PC-9 (cell line): ENCODE measurements at regions not wholly inside any gene's neighbourhood (a gene's known extent, or its start where the extent isn't known, plus 50 kb on each side); places are given as distances from the start of the nearest gene placed in this dataset.
A peak's percentile ranks its signal among the peaks of the same experiment; 100 is the strongest.
"Not testable (repeated sequence)": the region's sequence is repeated elsewhere in the genome, so short reads cannot be mapped to it uniquely, and the experiment has no call there.

Experiments used
- BruUV-seq: library from RNA; stranded (reverse); fragments of 400-500 nt; replicated peaks from 2 replicates; lab custom pipeline; 2021; lab: Mats Ljungman, UMichigan
- CTCF ChIA-PET: fragments of 300-600 bp; sonication (Branson Sonifier 250); formaldehyde crosslinking; loops from one replicate; lab custom pipeline; 2022; ENCODE audit warnings: antibody characterized with exemption; lab: Charles Lee
- POLR2A ChIA-PET: fragments of 300-600 bp; sonication (Branson Sonifier 250); formaldehyde crosslinking; loops from one replicate; lab custom pipeline; 2022; ENCODE audit warnings: antibody characterized with exemption; ENCODE audit not compliant: unreplicated experiment; lab: Charles Lee
- DNase-seq, 2 experiments: peaks; one replicate each; pipeline versions ENCODE4 v3.0.0 to v3.0.0-alpha.2; 2015 to 2022; ENCODE audit warnings: mixed read lengths in 1 of 2
- H2AFZ ChIP-seq: fragments of 200-600 bp; sonication (generic); 2 replicates; pipeline ENCODE4 v1.8.1; 2017; ENCODE audit warnings: antibody characterized with exemption
- H3F3A ChIP-seq: fragments of 200-600 bp; sonication (generic); 2 replicates; pipeline ENCODE4 v1.8.1; 2017; ENCODE audit warnings: antibody characterized with exemption, mild to moderate bottlenecking, low read depth; ENCODE audit not compliant: insufficient read depth
- H3K27ac ChIP-seq: fragments of 200-600 bp; sonication (generic); 2 replicates; pipeline ENCODE4 v1.6.1; 2016; ENCODE audit warnings: mixed run types
- H3K27me3 ChIP-seq: fragments of 200-600 bp; sonication (generic); 2 replicates; pipeline ENCODE4 v1.6.1; 2016; ENCODE audit warnings: low read depth, mixed run types; ENCODE audit not compliant: insufficient read depth
- H3K36me3 ChIP-seq: fragments of 200-600 bp; sonication (generic); 2 replicates; pipeline ENCODE4 v1.6.1; 2016; ENCODE audit warnings: low read depth, mixed run types
- H3K4me1 ChIP-seq: fragments of 200-600 bp; sonication (generic); replicated peaks from 2 replicates; pipeline ENCODE4 v1.6.1; 2016; ENCODE audit warnings: mixed run types; ENCODE audit not compliant: insufficient read depth
- H3K4me2 ChIP-seq: fragments of 200-600 bp; sonication (generic); 2 replicates; pipeline ENCODE4 v1.6.1; 2017; ENCODE audit warnings: mixed run types
- H3K4me3 ChIP-seq: fragments of 200-600 bp; sonication (generic); 2 replicates; pipeline ENCODE4 v1.6.1; 2016; ENCODE audit warnings: mixed run types
- H3K79me2 ChIP-seq: fragments of 200-600 bp; sonication (generic); 2 replicates; pipeline ENCODE4 v1.6.1; 2017; ENCODE audit warnings: low read depth, mixed run types
- H3K9me2 ChIP-seq: fragments of 200-600 bp; sonication (generic); 2 replicates; pipeline ENCODE4 v1.8.1; 2017; ENCODE audit warnings: mild to moderate bottlenecking; ENCODE audit not compliant: insufficient read depth
- H3K9me3 ChIP-seq: fragments of 200-600 bp; sonication (generic); 2 replicates; pipeline ENCODE4 v1.8.1; 2016; ENCODE audit warnings: low read depth; ENCODE audit not compliant: insufficient read depth
- H4K20me1 ChIP-seq: fragments of 200-600 bp; sonication (generic); 2 replicates; pipeline ENCODE4 v1.8.1; 2017; ENCODE audit not compliant: insufficient read depth
- CTCF ChIP-seq: fragments of 200-600 bp; sonication (generic); conservative IDR thresholded peaks from 2 replicates; pipeline ENCODE4 v1.6.1; 2017; ENCODE audit warnings: mixed run types, antibody characterized with exemption, mild to moderate bottlenecking, moderate library complexity
- EZH2 ChIP-seq: fragments of 200-600 bp; sonication (generic); IDR thresholded peaks from 2 replicates; pipeline ENCODE4 v1.8.0; 2017; ENCODE audit warnings: antibody characterized with exemption, low read depth
- intact Hi-C: fragments of 100-400 bp; cut with micrococcal nuclease; formaldehyde crosslinking; loops from one replicate; pipeline ENCODE4 v1.10.0; 2022; ENCODE audit not compliant: unreplicated experiment

GRCh38 chr12:17875230-17875629, 214.8 kb downstream of the RERGL start:
- Histone ChIP-seq H3K36me3 (no peaks in the 10 kb centered on the region), H3K27me3 (no peaks in the 10 kb centered on the region), H3F3A (no peaks in the 10 kb centered on the region), H3K79me2 (no peaks in the 10 kb centered on the region), H3K9me3 (no peaks in the 10 kb centered on the region), H3K4me3 (no peak overlapping the region), H2AFZ (no peak overlapping the region), H3K27ac (no peak overlapping the region), H3K4me2 (no peak overlapping the region), H4K20me1 (no peaks in the 10 kb centered on the region), H3K4me1 (no peaks in the 10 kb centered on the region), H3K9me2 (no peaks in the 10 kb centered on the region)
- CTCF ChIA-PET = no interaction called here
- TF ChIP-seq CTCF = no peak
- TF ChIP-seq EZH2 = no peak
- no peak for DNase-seq
- BruUV-seq = no TSS peak
- POLR2A ChIA-PET = no interaction called here
- intact Hi-C loops = no loop called here

- ChIA-PET CTCF (no interaction called here), POLR2A (no interaction called here)
- no peak overlapping the region for H3K4me3 ChIP-seq
- intact Hi-C loops = no loop called here
- no peak overlapping the region for H3K27ac ChIP-seq
- TF ChIP-seq EZH2 (no peak), CTCF (no peak)
- no peaks in the 10 kb centered on the region for H4K20me1 ChIP-seq
- H2AFZ ChIP-seq = no peak overlapping the region
- H3K36me3 ChIP-seq = no peaks in the 10 kb centered on the region
- peaks cover 4% of the 10 kb centered on the region; the same call in 1 of the 2 replicates for H3K9me2 ChIP-seq
- BruUV-seq = no TSS peak
- no peaks in the 10 kb centered on the region for H3K9me3 ChIP-seq
- no peaks in the 10 kb centered on the region for H3K27me3 ChIP-seq
- no peaks in the 10 kb centered on the region for H3K79me2 ChIP-seq
- DNase-seq = no peak
- no peak overlapping the region for H3K4me2 ChIP-seq
- H3K4me1 ChIP-seq = no peaks in the 10 kb centered on the region
- H3F3A ChIP-seq = no peaks in the 10 kb centered on the region
These were observed 223.2 kb downstream of the RERGL start for GRCh38 chr12:17866802-17867201.

- H4K20me1 ChIP-seq, H3K27ac ChIP-seq, H3K9me3 ChIP-seq, H3K9me2 ChIP-seq, intact Hi-C loops, H3K27me3 ChIP-seq, H3F3A ChIP-seq, DNase-seq, BruUV-seq, CTCF ChIA-PET, H3K4me1 ChIP-seq, POLR2A ChIA-PET, H3K79me2 ChIP-seq, H3K36me3 ChIP-seq, H3K4me3 ChIP-seq, H2AFZ ChIP-seq: not testable (repeated sequence)
- peak overlapping the region; percentile 34; the same call in 1 of the 2 replicates for H3K4me2 ChIP-seq
These were observed 234.4 kb downstream of the RERGL start for GRCh38 chr12:17855548-17855947.

GRCh38 chr12:17853054-17853453, 236.9 kb downstream of the RERGL start:
- Histone ChIP-seq H3K36me3 (no peaks in the 10 kb centered on the region), H3K27me3 (no peaks in the 10 kb centered on the region), H3K79me2 (no peaks in the 10 kb centered on the region), H2AFZ (no peak overlapping the region), H4K20me1 (no peaks in the 10 kb centered on the region), H3K4me2 (no peak overlapping the region), H3K27ac (no peak overlapping the region), H3K4me1 (no peaks in the 10 kb centered on the region), H3K4me3 (no peak overlapping the region), H3K9me3 (no peaks in the 10 kb centered on the region), H3K9me2 (no peaks in the 10 kb centered on the region), H3F3A (no peaks in the 10 kb centered on the region)
- POLR2A ChIA-PET = no interaction called here
- DNase-seq = no peak
- intact Hi-C loops = no loop called here
- TF ChIP-seq CTCF = no peak
- no TSS peak for BruUV-seq
- CTCF ChIA-PET = no interaction called here
